CD14-positive monocyte (primary cell): ENCODE measurements at regions not wholly inside any gene's neighbourhood (a gene's known extent, or its start where the extent isn't known, plus 50 kb on each side); places are given as distances from the start of the nearest gene placed in this dataset.

ENCODE experiments used
- DNase-seq, 3 donors: peaks; one replicate each; pipeline ENCODE4 v3.0.0-alpha.2; 2011 to 2022
- H2AFZ ChIP-seq: 2 replicates; pipeline ENCODE4 v1.6.0; 2012; ENCODE audit warnings: mild to moderate bottlenecking, low read depth, low read length, inconsistent platforms; ENCODE audit not compliant: insufficient read depth, poor library complexity, severe bottlenecking
- H3K27ac ChIP-seq, 2 donors: 1 replicate in 1 of 2; 2 replicates in 1 of 2; pipeline ENCODE4 v1.5.1; 2012 to 2013; ENCODE audit warnings: low read length in 2 of 2, control low read depth in 1 of 2, inconsistent platforms in 1 of 2, low read depth in 1 of 2, mild to moderate bottlenecking in 1 of 2
- H3K27me3 ChIP-seq, 2 donors: one replicate each; pipeline versions ENCODE4 v1.6.0 to v1.6.1; 2011 to 2013; ENCODE audit warnings: low read length in 2 of 2; ENCODE audit not compliant: control insufficient read depth in 2 of 2, insufficient read depth in 2 of 2
- H3K36me3 ChIP-seq, 2 donors: replicated peaks in 1 of 2; 1 replicate in 1 of 2; 2 replicates in 1 of 2; pipeline versions ENCODE4 v1.5.1 to v1.6.1; 2012 to 2013; ENCODE audit warnings: low read length in 2 of 2, control low read depth in 1 of 2, inconsistent platforms in 1 of 2, mild to moderate bottlenecking in 1 of 2; ENCODE audit not compliant: insufficient read depth in 2 of 2, control insufficient read depth in 1 of 2
- H3K4me1 ChIP-seq, 2 donors: 1 replicate in 1 of 2; 2 replicates in 1 of 2; pipeline versions ENCODE4 v1.5.1 to v1.6.1; 2012 to 2013; ENCODE audit warnings: low read length in 2 of 2, control low read depth in 1 of 2, inconsistent platforms in 1 of 2, mild to moderate bottlenecking in 1 of 2, moderate library complexity in 1 of 2; ENCODE audit not compliant: insufficient read depth in 2 of 2, control insufficient read depth in 1 of 2
- H3K4me2 ChIP-seq: replicated peaks from 2 replicates; pipeline ENCODE3; 2012; ENCODE audit warnings: low read length, moderate library complexity, mild to moderate bottlenecking; ENCODE audit not compliant: poor library complexity, severe bottlenecking; ENCODE audit errors: extremely low read depth
- H3K4me3 ChIP-seq, 3 experiments: fragments of 200-600 bp in 1 of 3; sonication (generic) in 1 of 3; replicated peaks in 1 of 3; 1 replicate in 2 of 3; 2 replicates in 1 of 3; pipeline ENCODE4 v1.5.1; 2011 to 2013; ENCODE audit warnings: low read length in 3 of 3, mild to moderate bottlenecking in 3 of 3, control low read depth in 2 of 3, low read depth in 2 of 3, inconsistent platforms in 1 of 3, moderate library complexity in 1 of 3
- H3K79me2 ChIP-seq: 2 replicates; pipeline ENCODE4 v1.6.0; 2012; ENCODE audit warnings: mild to moderate bottlenecking, control low read depth, inconsistent platforms, low read length, moderate library complexity; ENCODE audit not compliant: insufficient read depth
- H3K9ac ChIP-seq: 2 replicates; pipeline ENCODE4 v1.6.0; 2017; ENCODE audit warnings: low read length, mild to moderate bottlenecking; ENCODE audit not compliant: insufficient read depth, poor library complexity, severe bottlenecking
- H3K9me3 ChIP-seq, 2 donors: replicated peaks in 1 of 2; 1 replicate in 1 of 2; 2 replicates in 1 of 2; pipeline versions ENCODE4 v1.5.1 to v1.6.1; 2012 to 2013; ENCODE audit warnings: low read length in 2 of 2, control low read depth in 1 of 2; ENCODE audit not compliant: control insufficient read depth in 1 of 2, insufficient read depth in 1 of 2
- H4K20me1 ChIP-seq: 2 replicates; pipeline ENCODE4 v1.6.0; 2012; ENCODE audit warnings: mild to moderate bottlenecking, low read length, control low read depth, moderate library complexity; ENCODE audit not compliant: insufficient read depth
- H3K27ac Mint-ChIP-seq, 7 donors: one replicate each; pipeline ENCODE4 v1.8.0; 2020; ENCODE audit warnings: mild to moderate bottlenecking in 7 of 7, mixed read lengths in 7 of 7, moderate library complexity in 6 of 7, inconsistent platforms in 2 of 7
- H3K27me3 Mint-ChIP-seq, 3 donors: one replicate each; pipeline ENCODE4 v1.8.0; 2021 to 2022; ENCODE audit warnings: low read depth in 3 of 3, mild to moderate bottlenecking in 3 of 3, mixed read lengths in 3 of 3, moderate library complexity in 3 of 3, inconsistent platforms in 1 of 3
- H3K36me3 Mint-ChIP-seq, 2 donors: one replicate each; pipeline ENCODE4 v1.8.0; 2020; ENCODE audit warnings: mixed read lengths in 2 of 2, inconsistent platforms in 1 of 2, mild to moderate bottlenecking in 1 of 2
- H3K4me1 Mint-ChIP-seq: one replicate; pipeline ENCODE4 v1.8.0; 2020; ENCODE audit warnings: mild to moderate bottlenecking, mixed read lengths
- H3K4me3 Mint-ChIP-seq, 2 donors: one replicate each; pipeline ENCODE4 v1.8.0; 2020; ENCODE audit warnings: mild to moderate bottlenecking in 2 of 2, mixed read lengths in 2 of 2, moderate library complexity in 1 of 2
- H3K9me3 Mint-ChIP-seq, 7 donors: one replicate each; pipeline ENCODE4 v1.8.0; 2020 to 2022; ENCODE audit warnings: mixed read lengths in 7 of 7, mild to moderate bottlenecking in 6 of 7, moderate library complexity in 6 of 7, inconsistent platforms in 2 of 7
- WGBS: methylation state at CpG from one replicate; pipeline ENCODE4 v1.1.5; 2013; ENCODE audit warnings: missing lambda C conversion rate; ENCODE audit not compliant: insufficient coverage; 5-methylcytosine and 5-hydroxymethylcytosine counted together
- intact Hi-C, 2 donors: fragments of 100-400 bp; cut with micrococcal nuclease; formaldehyde crosslinking; loops; one replicate each; pipeline versions ENCODE4 v1.15.0 to v1.15.1; 2023
- TF ChIP-seq, protein P1 (sequence below): fragments of 200-600 bp; IDR thresholded peaks from one replicate; pipeline ENCODE4 v1.8.0; 2022; ENCODE audit warnings: antibody characterized with exemption, mild to moderate bottlenecking

DNA sequence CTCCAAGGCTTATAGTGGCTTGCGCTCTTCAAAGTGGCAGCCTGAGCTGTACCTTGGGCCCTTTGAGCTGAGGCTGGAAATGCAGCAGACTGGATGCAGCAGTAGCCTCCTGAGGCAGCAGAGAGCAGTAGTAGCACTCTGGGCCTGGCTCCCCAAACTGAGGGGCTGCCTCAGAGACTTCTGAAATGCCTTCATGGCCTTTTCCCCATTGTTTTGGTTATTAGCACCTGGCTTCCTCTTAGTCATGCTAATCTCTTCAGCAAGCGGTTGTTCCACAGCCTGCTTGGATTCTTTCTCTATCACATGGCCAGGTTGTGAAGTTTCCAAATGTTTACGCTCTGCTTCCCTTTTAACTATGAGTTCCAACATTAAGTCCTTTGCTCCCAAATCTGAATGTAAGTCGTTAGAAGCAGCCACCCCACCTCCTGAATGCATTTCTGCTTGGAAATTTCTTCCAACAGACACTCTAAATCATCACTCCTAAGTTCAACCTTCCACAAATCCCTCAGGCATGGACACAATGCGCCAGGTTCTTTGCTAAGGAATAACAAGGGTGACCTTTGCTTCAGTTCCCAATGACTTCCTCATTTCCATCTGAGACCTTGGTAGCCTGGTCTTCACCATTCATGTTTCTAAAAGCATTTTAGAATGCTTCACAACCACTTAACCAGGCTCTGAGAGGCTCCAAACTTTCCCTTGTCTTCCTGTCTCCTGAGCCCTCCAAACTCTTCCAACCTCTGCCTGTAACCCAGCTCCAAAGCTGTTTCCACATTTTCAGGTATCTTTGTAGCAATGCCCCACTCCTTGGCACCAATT, 145.8 kb downstream of the ZDHHC21 start:
- Histone ChIP-seq H3K27ac (no peak overlapping the region), H3K9me3 (peaks cover 0 to 4% of the 10 kb centered on the region in 2 donors), H4K20me1 (no peaks in the 10 kb centered on the region), H3K4me3 (no peak overlapping the region), H3K79me2 (no peaks in the 10 kb centered on the region), H3K4me2 (no peak overlapping the region), H3K36me3 (no peaks in the 10 kb centered on the region), H3K27me3 (no peaks in the 10 kb centered on the region), H3K9ac (no peak overlapping the region), H3K4me1 (no peaks in the 10 kb centered on the region), H2AFZ (no peak overlapping the region)
- Mint-ChIP-seq H3K27me3 (peaks cover 1 to 5% (median 2%) of the 10 kb centered on the region in 3 donors), H3K4me1 (no peaks in the 10 kb centered on the region), H3K4me3 (no peak overlapping the region), H3K36me3 (no peaks in the 10 kb centered on the region), H3K27ac (no peak overlapping the region), H3K9me3 (peaks cover 0 to 9% (median 5%) of the 10 kb centered on the region in 7 donors)
- no peak for DNase-seq
- TF ChIP-seq, protein P1, sequence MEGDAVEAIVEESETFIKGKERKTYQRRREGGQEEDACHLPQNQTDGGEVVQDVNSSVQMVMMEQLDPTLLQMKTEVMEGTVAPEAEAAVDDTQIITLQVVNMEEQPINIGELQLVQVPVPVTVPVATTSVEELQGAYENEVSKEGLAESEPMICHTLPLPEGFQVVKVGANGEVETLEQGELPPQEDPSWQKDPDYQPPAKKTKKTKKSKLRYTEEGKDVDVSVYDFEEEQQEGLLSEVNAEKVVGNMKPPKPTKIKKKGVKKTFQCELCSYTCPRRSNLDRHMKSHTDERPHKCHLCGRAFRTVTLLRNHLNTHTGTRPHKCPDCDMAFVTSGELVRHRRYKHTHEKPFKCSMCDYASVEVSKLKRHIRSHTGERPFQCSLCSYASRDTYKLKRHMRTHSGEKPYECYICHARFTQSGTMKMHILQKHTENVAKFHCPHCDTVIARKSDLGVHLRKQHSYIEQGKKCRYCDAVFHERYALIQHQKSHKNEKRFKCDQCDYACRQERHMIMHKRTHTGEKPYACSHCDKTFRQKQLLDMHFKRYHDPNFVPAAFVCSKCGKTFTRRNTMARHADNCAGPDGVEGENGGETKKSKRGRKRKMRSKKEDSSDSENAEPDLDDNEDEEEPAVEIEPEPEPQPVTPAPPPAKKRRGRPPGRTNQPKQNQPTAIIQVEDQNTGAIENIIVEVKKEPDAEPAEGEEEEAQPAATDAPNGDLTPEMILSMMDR, result no peak
- 83% methylated on average over 5 of the region's 5 CpGs for WGBS
- intact Hi-C loops, result no loop called here

DNA sequence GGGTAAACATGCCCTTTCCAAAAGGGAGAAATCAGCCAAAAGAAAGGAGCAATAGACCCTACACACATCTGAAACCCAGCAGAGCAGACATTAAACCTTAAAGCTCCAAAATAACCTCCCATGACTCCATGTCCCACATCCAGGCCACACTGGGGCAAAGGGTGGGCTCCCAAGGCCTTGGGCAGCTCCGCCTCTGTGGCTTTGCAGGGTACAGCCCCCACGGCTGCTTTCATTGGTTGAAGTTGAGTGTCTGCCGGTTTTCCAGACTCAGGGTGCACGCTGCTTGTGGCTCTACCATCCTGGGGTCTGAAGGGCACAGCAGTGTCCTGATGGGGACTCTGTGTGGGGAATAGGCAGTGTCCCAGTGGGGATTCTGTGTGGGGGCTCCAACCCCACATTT, 146.5 kb downstream of the ZDHHC21 start:
- Mint-ChIP-seq H3K27ac (no peak overlapping the region), H3K27me3 (peaks cover 2 to 5% (median 3%) of the 10 kb centered on the region in 3 donors), H3K36me3 (no peaks in the 10 kb centered on the region), H3K9me3 (peaks cover 0 to 9% (median 5%) of the 10 kb centered on the region in 7 donors), H3K4me3 (no peak overlapping the region), H3K4me1 (no peaks in the 10 kb centered on the region)
- Histone ChIP-seq H3K27ac (no peak overlapping the region), H3K79me2 (no peaks in the 10 kb centered on the region), H3K4me1 (no peaks in the 10 kb centered on the region), H3K9ac (no peak overlapping the region), H3K4me3 (no peak overlapping the region), H3K4me2 (no peak overlapping the region), H4K20me1 (no peaks in the 10 kb centered on the region), H3K36me3 (no peaks in the 10 kb centered on the region), H3K9me3 (peaks cover 0 to 4% of the 10 kb centered on the region in 2 donors), H2AFZ (no peak overlapping the region), H3K27me3 (no peaks in the 10 kb centered on the region)
- intact Hi-C loops, result no loop called here
- DNase-seq, result no peak
- 93% methylated on average over 2 of the region's 4 CpGs for WGBS
- TF ChIP-seq, protein P1, result no peak
